LNCaP clone FGC (cell line): ENCODE measurements at regions not wholly inside any gene's neighbourhood (a gene's known extent, or its start where the extent isn't known, plus 50 kb on each side); places are given as distances from the start of the nearest gene placed in this dataset.

Source experiments
- DNase-seq: peaks from one replicate; pipeline ENCODE4 v3.0.0-alpha.2; 2011; ENCODE audit warnings: low read depth
- H3K4me3 ChIP-seq: 2 replicates; pipeline ENCODE4 v1.5.1; 2011; ENCODE audit warnings: mild to moderate bottlenecking, low read depth, low read length, control low read depth
- CTCF ChIP-seq: IDR thresholded peaks from 2 replicates; pipeline ENCODE4 v1.5.1; 2012; ENCODE audit warnings: mild to moderate bottlenecking; ENCODE audit not compliant: control insufficient read depth, insufficient read depth; ENCODE audit errors: extremely low read depth

- no peak for DNase-seq
- no peak overlapping the region for H3K4me3 ChIP-seq
- no peak for TF ChIP-seq CTCF
Observed at GRCh38 chr7:131969560-131969959, 413.1 kb upstream of the PODXL start.

GRCh38 chr7:131967216-131967730, 410.8 kb upstream of the PODXL start:
- DNase-seq: no peak
- no peak for TF ChIP-seq CTCF
- H3K4me3 ChIP-seq: no peak overlapping the region

GRCh38 chr7:131964203-131964602, 407.8 kb upstream of the PODXL start:
- no peak for TF ChIP-seq CTCF
- no peak overlapping the region for H3K4me3 ChIP-seq
- DNase-seq: no peak

GRCh38 chr7:131961054-131961680, 404.7 kb upstream of the PODXL start:
- no peak for DNase-seq
- TF ChIP-seq CTCF: no peak

GRCh38 chr7:131959106-131959812, 402.8 kb upstream of the PODXL start:
- H3K4me3 ChIP-seq: no peak overlapping the region
- DNase-seq: no peak
- no peak for TF ChIP-seq CTCF

More at GRCh38 chr7:131961054-131961680, 404.7 kb upstream of the PODXL start:
- H3K4me3 ChIP-seq: no peak overlapping the region

GRCh38 chr7:131957338-131958020, 401.1 kb upstream of the PODXL start:
- no peak overlapping the region for H3K4me3 ChIP-seq
- DNase-seq: no peak

More at GRCh38 chr7:131957338-131958020, 401.1 kb upstream of the PODXL start:
- no peak for TF ChIP-seq CTCF
